Stomach (tissue), 4 donors: ENCODE measurements at regions not wholly inside any gene's neighbourhood (a gene's known extent, or its start where the extent isn't known, plus 50 kb on each side); places are given as distances from the start of the nearest gene placed in this dataset.

Experiments used
- POLR2AphosphoS5 ChIP-seq, 3 donors: sonication (generic); formaldehyde crosslinking; IDR thresholded peaks; one replicate each; pipeline ENCODE4 v1.6.1; 2016; ENCODE audit warnings: antibody characterized with exemption in 3 of 3
- TF ChIP-seq, protein P1 (sequence below), 7 experiments: fragments of 450-650 bp in 4 of 7; fragments of 200-600 bp in 3 of 7; sonication (generic) in 3 of 7; IDR thresholded peaks; one replicate each; pipeline ENCODE4 v1.5.1; 2016 to 2019; ENCODE audit warnings: antibody characterized with exemption in 7 of 7, control low read depth in 2 of 7, mild to moderate bottlenecking in 1 of 7

DNA sequence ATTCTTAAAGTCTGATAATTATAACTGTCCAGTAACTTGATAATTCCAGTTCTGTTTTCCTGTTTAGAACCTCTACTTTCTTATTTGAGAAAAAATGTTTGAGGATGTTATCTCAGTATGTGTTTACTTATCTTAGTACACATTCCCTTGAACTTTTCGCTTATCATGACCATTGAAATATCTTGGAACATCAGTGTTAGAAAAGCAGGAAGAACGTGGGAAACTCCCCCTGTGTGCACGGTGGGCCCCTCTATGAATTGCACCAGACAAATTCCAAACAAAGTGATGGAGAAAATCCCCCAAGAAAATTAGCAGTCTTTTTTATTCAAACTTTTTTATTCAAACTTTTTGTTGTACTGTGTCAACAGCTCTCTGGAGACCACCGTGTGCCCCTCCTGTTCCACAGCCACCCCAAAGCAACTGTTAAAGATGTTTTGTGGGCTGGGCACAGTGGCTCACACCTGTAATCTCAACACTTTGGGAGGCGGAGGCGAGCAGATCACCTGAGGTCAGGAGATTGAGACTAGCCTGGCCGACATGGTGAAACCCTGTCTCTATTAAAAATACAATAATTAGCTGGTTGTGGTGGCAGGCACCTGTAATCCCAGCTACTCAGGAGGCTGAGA is 78.3 kb upstream of the PEG3 start:
- TF ChIP-seq, protein P1, sequence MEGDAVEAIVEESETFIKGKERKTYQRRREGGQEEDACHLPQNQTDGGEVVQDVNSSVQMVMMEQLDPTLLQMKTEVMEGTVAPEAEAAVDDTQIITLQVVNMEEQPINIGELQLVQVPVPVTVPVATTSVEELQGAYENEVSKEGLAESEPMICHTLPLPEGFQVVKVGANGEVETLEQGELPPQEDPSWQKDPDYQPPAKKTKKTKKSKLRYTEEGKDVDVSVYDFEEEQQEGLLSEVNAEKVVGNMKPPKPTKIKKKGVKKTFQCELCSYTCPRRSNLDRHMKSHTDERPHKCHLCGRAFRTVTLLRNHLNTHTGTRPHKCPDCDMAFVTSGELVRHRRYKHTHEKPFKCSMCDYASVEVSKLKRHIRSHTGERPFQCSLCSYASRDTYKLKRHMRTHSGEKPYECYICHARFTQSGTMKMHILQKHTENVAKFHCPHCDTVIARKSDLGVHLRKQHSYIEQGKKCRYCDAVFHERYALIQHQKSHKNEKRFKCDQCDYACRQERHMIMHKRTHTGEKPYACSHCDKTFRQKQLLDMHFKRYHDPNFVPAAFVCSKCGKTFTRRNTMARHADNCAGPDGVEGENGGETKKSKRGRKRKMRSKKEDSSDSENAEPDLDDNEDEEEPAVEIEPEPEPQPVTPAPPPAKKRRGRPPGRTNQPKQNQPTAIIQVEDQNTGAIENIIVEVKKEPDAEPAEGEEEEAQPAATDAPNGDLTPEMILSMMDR (IDR thresholded peaks at IDR 0.05): no peak
- TF ChIP-seq POLR2AphosphoS5 (IDR thresholded peaks at IDR 0.05): no peak
